B cell (primary cell): ENCODE measurements at regions not wholly inside any gene's neighbourhood (a gene's known extent, or its start where the extent isn't known, plus 50 kb on each side); places are given as distances from the start of the nearest gene placed in this dataset.

ENCODE experiments used
- ATAC-seq: fragments of 200-7000 bp; cut with Tn5 transposase; one replicate; pipeline ENCODE4 v1.10.0; 2021; ENCODE audit warnings: low read depth, mild to moderate bottlenecking, moderate number of reproducible peaks, moderate library complexity
- CTCF ChIA-PET: fragments of 350-600 bp; sonication (Branson Sonifier 250); formaldehyde crosslinking; loops from one replicate; lab custom pipeline; 2021; ENCODE audit warnings: antibody characterized with exemption, inconsistent platforms; lab: Charles Lee
- POLR2A ChIA-PET: fragments of 350-600 bp; sonication (Branson Sonifier 250); formaldehyde crosslinking; loops from one replicate; lab custom pipeline; 2021; ENCODE audit warnings: antibody characterized with exemption; lab: Charles Lee
- DNase-seq: peaks from one replicate; pipeline ENCODE4 v3.0.0; 2013
- H2AFZ ChIP-seq: 2 replicates; pipeline ENCODE4 v1.6.1; 2012; ENCODE audit warnings: mild to moderate bottlenecking, low read depth, low read length; ENCODE audit not compliant: insufficient read depth, poor library complexity, severe bottlenecking
- H3K27ac ChIP-seq, 2 donors: 1 replicate in 1 of 2; 2 replicates in 1 of 2; pipeline ENCODE4 v1.5.1; 2012 to 2013; ENCODE audit warnings: low read length in 2 of 2, mild to moderate bottlenecking in 2 of 2, moderate library complexity in 1 of 2
- H3K27me3 ChIP-seq, 4 experiments: fragments of 200-600 bp in 1 of 4; sonication (generic) in 1 of 4; replicated peaks in 1 of 4; 1 replicate in 2 of 4; 2 replicates in 2 of 4; pipeline versions ENCODE4 v1.6.1 to v1.7.0; 2013 to 2016; ENCODE audit warnings: low read length in 3 of 4, mild to moderate bottlenecking in 2 of 4, mixed read lengths in 1 of 4, moderate library complexity in 1 of 4; ENCODE audit not compliant: insufficient read depth in 4 of 4, control insufficient read depth in 3 of 4; ENCODE audit errors: control extremely low read depth in 1 of 4
- H3K36me3 ChIP-seq, 2 experiments: replicated peaks in 1 of 2; 1 replicate in 1 of 2; 2 replicates in 1 of 2; pipeline versions ENCODE4 v1.6.1 to v1.7.1; 2013; ENCODE audit warnings: low read length in 1 of 2; ENCODE audit not compliant: insufficient read depth in 2 of 2, control insufficient read depth in 1 of 2; ENCODE audit errors: control extremely low read depth in 1 of 2, extremely low read depth in 1 of 2
- H3K4me1 ChIP-seq, 2 donors: fragments of 200-600 bp in 1 of 2; sonication (generic) in 1 of 2; 1 replicate in 1 of 2; 2 replicates in 1 of 2; pipeline versions ENCODE4 v1.5.1 to v1.6.1; 2013 to 2017; ENCODE audit warnings: low read length in 2 of 2; ENCODE audit not compliant: control insufficient read depth in 2 of 2, insufficient read depth in 2 of 2
- H3K4me2 ChIP-seq: replicated peaks from 2 replicates; pipeline ENCODE3; 2012; ENCODE audit warnings: mild to moderate bottlenecking, low read depth, low read length; ENCODE audit not compliant: poor library complexity, severe bottlenecking
- H3K4me3 ChIP-seq, 5 experiments: fragments of 200-600 bp in 1 of 5; sonication (generic) in 1 of 5; 1 replicate in 3 of 5; 2 replicates in 2 of 5; pipeline versions ENCODE4 v1.5.1 to v1.7.0; 2011 to 2016; ENCODE audit warnings: low read length in 4 of 5, mild to moderate bottlenecking in 4 of 5, low read depth in 2 of 5, control low read depth in 1 of 5, moderate library complexity in 1 of 5; ENCODE audit not compliant: insufficient read depth in 1 of 5; ENCODE audit errors: control extremely low read depth in 1 of 5, extremely low read depth in 1 of 5
- H3K79me2 ChIP-seq: fragments of 200-600 bp; sonication (generic); one replicate; pipeline ENCODE4 v1.6.0; 2016; ENCODE audit warnings: low read length; ENCODE audit not compliant: control insufficient read depth, insufficient read depth
- H3K9ac ChIP-seq: fragments of 200-600 bp; sonication (generic); 2 replicates; pipeline ENCODE4 v1.6.1; 2017; ENCODE audit warnings: mild to moderate bottlenecking, low read length, moderate library complexity
- H3K9me3 ChIP-seq, 3 donors: one replicate each; pipeline versions ENCODE4 v1.6.1 to v1.7.1; 2013; ENCODE audit warnings: low read length in 2 of 3; ENCODE audit not compliant: control insufficient read depth in 2 of 3, insufficient read depth in 1 of 3; ENCODE audit errors: control extremely low read depth in 1 of 3
- H4K20me1 ChIP-seq: 2 replicates; pipeline ENCODE4 v1.6.0; 2012; ENCODE audit warnings: mild to moderate bottlenecking, low read length; ENCODE audit not compliant: insufficient read depth, control insufficient read depth, poor library complexity, severe bottlenecking
- H3K27ac Mint-ChIP-seq: one replicate; pipeline ENCODE4 v1.8.0; 2021; ENCODE audit warnings: mixed read lengths
- H3K27me3 Mint-ChIP-seq: one replicate; pipeline ENCODE4 v1.8.0; 2021; ENCODE audit warnings: mixed read lengths
- H3K4me1 Mint-ChIP-seq: one replicate; pipeline ENCODE4 v1.8.0; 2021; ENCODE audit warnings: mixed read lengths
- H3K4me3 Mint-ChIP-seq: one replicate; pipeline ENCODE4 v1.8.0; 2021; ENCODE audit warnings: mixed read lengths
- H3K9me3 Mint-ChIP-seq: one replicate; pipeline ENCODE4 v1.8.0; 2022; ENCODE audit warnings: mixed read lengths; ENCODE audit not compliant: insufficient read depth
- CTCF ChIP-seq: fragments of 200-600 bp; IDR thresholded peaks from one replicate; pipeline ENCODE4 v1.8.0; 2022; ENCODE audit warnings: antibody characterized with exemption, mild to moderate bottlenecking
- EZH2 ChIP-seq: IDR thresholded peaks from 2 replicates; pipeline ENCODE4 v1.6.1; 2012; ENCODE audit warnings: borderline replicate concordance, low read depth, mild to moderate bottlenecking, moderate library complexity, low read length; ENCODE audit not compliant: insufficient read depth, poor library complexity, severe bottlenecking
- WGBS: methylation state at CpG from one replicate; pipeline ENCODE4 v1.1.5; 2013; ENCODE audit warnings: missing lambda C conversion rate; ENCODE audit not compliant: insufficient coverage; 5-methylcytosine and 5-hydroxymethylcytosine counted together
- intact Hi-C: fragments of 100-400 bp; cut with micrococcal nuclease; formaldehyde crosslinking; loops from one replicate; pipeline ENCODE4 v1.10.0; 2022

GRCh38 chr5:159861086-159861485 is 55.2 kb upstream of the ADRA1B start:
- Mint-ChIP-seq H3K4me1 (peaks cover 3% of the 10 kb centered on the region), H3K27ac (no peak overlapping the region), H3K9me3 (no peaks in the 10 kb centered on the region), H3K27me3 (peaks cover 13% of the 10 kb centered on the region), H3K4me3 (no peak overlapping the region)
- Histone ChIP-seq H3K4me2 (no peak overlapping the region), H3K4me3 (no peak overlapping the region), H3K36me3 (no peaks in the 10 kb centered on the region), H4K20me1 (no peaks in the 10 kb centered on the region), H3K27ac (no peak overlapping the region), H3K27me3 (peaks cover 0 to 26% (median 4%) of the 10 kb centered on the region in 4 experiments), H3K79me2 (no peaks in the 10 kb centered on the region), H2AFZ (no peak overlapping the region), H3K9me3 (no peaks in the 10 kb centered on the region), H3K9ac (no peak overlapping the region), H3K4me1 (no peaks in the 10 kb centered on the region)
- DNase-seq (no peak), ATAC-seq (no peak)
- CTCF ChIA-PET: no interaction called here
- TF ChIP-seq EZH2 (no peak), CTCF (no peak)
- intact Hi-C loops: no loop called here
- POLR2A ChIA-PET: no interaction called here
- 42% methylated on average over 2 of the region's 3 CpGs for WGBS

GRCh38 chr5:159864885-159865691 is 51.2 kb upstream of the ADRA1B start:
- ChIA-PET POLR2A (no interaction called here), CTCF (no interaction called here)
- Mint-ChIP-seq H3K4me1 (peaks cover 3% of the 10 kb centered on the region), H3K9me3 (no peaks in the 10 kb centered on the region), H3K4me3 (no peak overlapping the region), H3K27ac (no peak overlapping the region), H3K27me3 (peaks cover 35% of the 10 kb centered on the region)
- Histone ChIP-seq H3K79me2 (no peaks in the 10 kb centered on the region), H3K4me2 (no peak overlapping the region), H3K9ac (no peak overlapping the region), H2AFZ (no peak overlapping the region), H3K4me1 (no peaks in the 10 kb centered on the region), H3K27me3 (peaks cover 0 to 23% (median 5%) of the 10 kb centered on the region in 4 experiments), H4K20me1 (no peaks in the 10 kb centered on the region), H3K36me3 (no peaks in the 10 kb centered on the region), H3K27ac (no peak overlapping the region), H3K4me3 (no peak overlapping the region), H3K9me3 (no peaks in the 10 kb centered on the region)
- no peak for TF ChIP-seq EZH2
- no peak for TF ChIP-seq CTCF
- intact Hi-C loops: no loop called here
- ATAC-seq (no peak), DNase-seq (no peak)
- 36% methylated on average over 9 of the region's 13 CpGs for WGBS
